ENCODE measurements at regions not wholly inside any gene's neighbourhood (a gene's known extent, or its start where the extent isn't known, plus 50 kb on each side); places are given as distances from the start of the nearest gene placed in this dataset.

- FAIRE-seq = no peak
- no peak for DNase-seq (ENCODE audit: extremely low spot score, insufficient read length, low read depth)
These were observed 227.2 kb upstream of the MON1B start for GRCh38 chr16:76963614-76964315.

GRCh38 chr16:76964464-76965154, 226.4 kb upstream of the MON1B start:
- FAIRE-seq (no peak), DNase-seq (ENCODE audit: extremely low spot score, insufficient read length, low read depth) (no peak)

GRCh38 chr16:76970087-76970744, 220.8 kb upstream of the MON1B start:
- DNase-seq (ENCODE audit: extremely low spot score, insufficient read length, low read depth) = no peak
- FAIRE-seq = no peak

GRCh38 chr16:76970745-76971099, 220.3 kb upstream of the MON1B start:
- FAIRE-seq (no peak), DNase-seq (ENCODE audit: extremely low spot score, insufficient read length, low read depth) (no peak)

GRCh38 chr16:76976101-76976500, 214.9 kb upstream of the MON1B start:
- no peak for FAIRE-seq
- peak; percentile 1 for DNase-seq (ENCODE audit: extremely low spot score, insufficient read length, low read depth)

GRCh38 chr16:76976756-76977155, 214.2 kb upstream of the MON1B start:
- FAIRE-seq (no peak), DNase-seq (ENCODE audit: extremely low spot score, insufficient read length, low read depth) (no peak)

- DNase-seq (ENCODE audit: extremely low spot score, insufficient read length, low read depth) (no peak), FAIRE-seq (no peak)
These were observed 206.8 kb upstream of the MON1B start for GRCh38 chr16:76984196-76984595.

- FAIRE-seq (no peak), DNase-seq (ENCODE audit: extremely low spot score, insufficient read length, low read depth) (no peak)
These were observed 205.5 kb upstream of the MON1B start for GRCh38 chr16:76985392-76986045.

- DNase-seq (ENCODE audit: extremely low spot score, insufficient read length, low read depth) = no peak
- no peak for FAIRE-seq
These were observed 202.5 kb upstream of the MON1B start for GRCh38 chr16:76988526-76988925.

GRCh38 chr16:77002644-77003043, 188.3 kb upstream of the MON1B start:
- no peak for DNase-seq (ENCODE audit: extremely low spot score, insufficient read length, low read depth)
- no peak for FAIRE-seq

GRCh38 chr16:77009453-77009852, 181.5 kb upstream of the MON1B start:
- no peak for FAIRE-seq
- no peak for DNase-seq (ENCODE audit: extremely low spot score, insufficient read length, low read depth)

GRCh38 chr16:77014441-77014840, 176.5 kb upstream of the MON1B start:
- FAIRE-seq (no peak), DNase-seq (ENCODE audit: extremely low spot score, insufficient read length, low read depth) (no peak)

- no peak for DNase-seq (ENCODE audit: extremely low spot score, insufficient read length, low read depth)
- no peak for FAIRE-seq
These were observed 160.4 kb upstream of the MON1B start for GRCh38 chr16:77030600-77030999.

GRCh38 chr16:77033516-77033915, 157.5 kb upstream of the MON1B start:
- FAIRE-seq (no peak), DNase-seq (ENCODE audit: extremely low spot score, insufficient read length, low read depth) (no peak)

- no peak for DNase-seq (ENCODE audit: extremely low spot score, insufficient read length, low read depth)
- FAIRE-seq = no peak
These were observed 155.6 kb upstream of the MON1B start for GRCh38 chr16:77035361-77035760.

- FAIRE-seq (no peak), DNase-seq (ENCODE audit: extremely low spot score, insufficient read length, low read depth) (no peak)
These were observed 153.2 kb upstream of the MON1B start for GRCh38 chr16:77037696-77038347.

GRCh38 chr16:77041468-77041867, 149.5 kb upstream of the MON1B start:
- DNase-seq (ENCODE audit: extremely low spot score, insufficient read length, low read depth) = no peak
- FAIRE-seq = no peak

- no peak for DNase-seq (ENCODE audit: extremely low spot score, insufficient read length, low read depth)
- no peak for FAIRE-seq
These were observed 147.9 kb upstream of the MON1B start for GRCh38 chr16:77043076-77043475.

- DNase-seq (ENCODE audit: extremely low spot score, insufficient read length, low read depth) = no peak
- no peak for FAIRE-seq
These were observed 144.8 kb upstream of the MON1B start for GRCh38 chr16:77046206-77046605.

GRCh38 chr16:77048085-77048484, 142.9 kb upstream of the MON1B start:
- DNase-seq (ENCODE audit: extremely low spot score, insufficient read length, low read depth) (no peak), FAIRE-seq (no peak)
